ENCODE measurements at regions not wholly inside any gene's neighbourhood (a gene's known extent, or its start where the extent isn't known, plus 50 kb on each side); places are given as distances from the start of the nearest gene placed in this dataset.

DNA sequence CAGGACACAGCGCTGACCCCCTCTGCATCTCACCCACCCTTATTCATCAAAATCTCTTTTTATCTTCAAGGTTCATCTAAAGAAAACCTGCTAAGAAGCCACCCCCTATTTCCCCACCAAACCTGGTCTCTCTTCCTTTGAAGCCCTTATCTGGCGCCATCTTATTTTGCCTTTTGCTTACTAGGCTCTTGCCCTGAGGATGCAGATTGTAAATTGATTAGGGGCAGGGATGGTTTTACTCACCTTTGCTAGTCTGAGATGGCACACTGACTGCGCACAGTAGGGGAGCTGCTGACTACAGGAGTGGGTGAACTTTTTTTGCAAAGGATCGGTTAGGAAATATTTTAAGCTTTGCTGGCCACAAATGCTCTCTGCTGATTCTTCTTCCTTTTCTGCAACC lies 78.9 kb upstream of the BHLHE40 start:
- no peak overlapping the region for H4K8ac ChIP-seq (replicated peaks; ENCODE audit: insufficient read length, low read depth, low read length)
- Mint-ChIP-seq H3K9me3 (no peaks in the 10 kb centered on the region), H3K4me3 (no peak overlapping the region), H3K27ac (no peak overlapping the region), H3K4me1 (peaks cover 4 to 9% of the 10 kb centered on the region in 2 experiments), H3K36me3 (ENCODE audit: insufficient read depth in 1 of 3, low read depth in 3 of 3) (no peaks in the 10 kb centered on the region), H3K27me3 (ENCODE audit: low read depth) (peaks cover 2% of the 10 kb centered on the region; the same call in 1 of the 2 replicates)
- no peak overlapping the region for H3K9ac ChIP-seq (ENCODE audit: extremely low read depth, insufficient read length, low read length)
- no peak overlapping the region for H2BK20ac ChIP-seq (ENCODE audit: low read depth, low read length, poor library complexity, severe bottlenecking)
- H3K4me1 ChIP-seq (ENCODE audit: insufficient read depth, low read length), result no peaks in the 10 kb centered on the region; the same call in 1 of the 2 replicates
- no peak overlapping the region for H2BK5ac ChIP-seq (ENCODE audit: insufficient read length, low read length)
- H3K79me1 ChIP-seq (ENCODE audit: insufficient read depth, low read depth, low read length, poor library complexity, severe bottlenecking), result no peaks in the 10 kb centered on the region
- no peak overlapping the region for H2BK120ac ChIP-seq (ENCODE audit: low read depth, low read length, poor library complexity, severe bottlenecking)
- no peaks in the 10 kb centered on the region for H4K20me1 ChIP-seq (ENCODE audit: control insufficient read depth, insufficient read depth, insufficient read length)
- no peak overlapping the region for H3K14ac ChIP-seq (ENCODE audit: insufficient read depth, low read length)
- no peak overlapping the region for H3K4me2 ChIP-seq (ENCODE audit: insufficient read depth, insufficient read length, low read length)
- H3K27me3 ChIP-seq (ENCODE audit: insufficient read depth, low read length), result no peaks in the 10 kb centered on the region
- H3K23me2 ChIP-seq (ENCODE audit: insufficient read length, low read depth, low read length, poor library complexity, severe bottlenecking), result no peaks in the 10 kb centered on the region
- H3K27ac ChIP-seq (ENCODE audit: insufficient read length, low read depth, low read length), result no peak overlapping the region
- no peak overlapping the region for H3K18ac ChIP-seq (ENCODE audit: insufficient read length, low read depth, low read length)
- no peak overlapping the region for H2BK15ac ChIP-seq (ENCODE audit: low read depth, low read length)
- H3K56ac ChIP-seq (ENCODE audit: insufficient read length, low read depth, low read length), result no peak overlapping the region
- no CpG with 5 or more reads among the region's 4 CpGs for WGBS (ENCODE audit: extremely low coverage, insufficient read length, low lambda C conversion rate)
- no peak overlapping the region for H4K5ac ChIP-seq (ENCODE audit: insufficient read length, low read depth, low read length)
- H3K4ac ChIP-seq (ENCODE audit: low read depth, low read length), result no peak overlapping the region
- no peak overlapping the region for H2AFZ ChIP-seq (ENCODE audit: low read length)
- no peak for TF ChIP-seq CTCF (conservative IDR thresholded peaks at IDR 0.05)
- no peak overlapping the region for H4K91ac ChIP-seq (ENCODE audit: insufficient read length, low read depth, low read length)
- H2AK5ac ChIP-seq (ENCODE audit: insufficient read length, low read length), result no peak overlapping the region
- H3K9me3 ChIP-seq (ENCODE audit: control insufficient read depth, low read depth, low read length), result no peaks in the 10 kb centered on the region
- no peak overlapping the region for H2BK12ac ChIP-seq (ENCODE audit: insufficient read length, low read depth, low read length)
- H3T11ph ChIP-seq (ENCODE audit: low read length), result no peak overlapping the region
- H3K23ac ChIP-seq (ENCODE audit: insufficient read length, low read depth, low read length), result no peak overlapping the region
- no peaks in the 10 kb centered on the region for H3K79me2 ChIP-seq (ENCODE audit: insufficient read depth, low read length)
- no peak for DNase-seq
